SH-SY5Y (cell line): ENCODE measurements at regions not wholly inside any gene's neighbourhood (a gene's known extent, or its start where the extent isn't known, plus 50 kb on each side); places are given as distances from the start of the nearest gene placed in this dataset.

Experiments used
- GATA2 ChIP-seq: IDR thresholded peaks from 2 replicates; pipeline ENCODE4 v1.6.1; 2011; ENCODE audit warnings: mild to moderate bottlenecking, low read depth, low read length
- GATA3 ChIP-seq: IDR thresholded peaks from 2 replicates; pipeline ENCODE4 v1.6.1; 2011; ENCODE audit warnings: low read depth, mild to moderate bottlenecking, low read length, moderate library complexity

- TF ChIP-seq GATA3 (no peak), GATA2 (no peak)
Measured at GRCh38 chr18:76115580-76115979, 379.5 kb downstream of the ZNF516 start.
